DND-41 (cell line): ENCODE measurements at regions not wholly inside any gene's neighbourhood (a gene's known extent, or its start where the extent isn't known, plus 50 kb on each side); places are given as distances from the start of the nearest gene placed in this dataset.

Source experiments
- CTCF ChIP-seq: IDR thresholded peaks from 2 replicates; pipeline ENCODE4 v1.5.1; 2012; ENCODE audit warnings: borderline replicate concordance, low read length, moderate library complexity, mild to moderate bottlenecking; ENCODE audit not compliant: poor library complexity, severe bottlenecking; ENCODE audit errors: extremely low read depth
- EZH2 ChIP-seq: IDR thresholded peaks from 3 replicates; pipeline ENCODE4 v1.6.1; 2012; ENCODE audit warnings: borderline replicate concordance, low read depth, mild to moderate bottlenecking, moderate library complexity, low read length, inconsistent platforms; ENCODE audit not compliant: severe bottlenecking

- TF ChIP-seq EZH2 (no peak), CTCF (no peak)
Observed at GRCh38 chr17:31688701-31689100, 170.3 kb downstream of the COPRS start.
